Adrenal gland (tissue), 9 donors: ENCODE measurements at regions not wholly inside any gene's neighbourhood (a gene's known extent, or its start where the extent isn't known, plus 50 kb on each side); places are given as distances from the start of the nearest gene placed in this dataset.

ENCODE experiments used
- DNase-seq, 7 donors: peaks; one replicate each; pipeline ENCODE4 v3.0.0-alpha.2; 2019 to 2020
- H3K27ac ChIP-seq, 5 donors: fragments of 200-600 bp; sonication (generic) in 4 of 5; 1 replicate in 3 of 5; 2 replicates in 2 of 5; pipeline versions ENCODE4 v1.5.1 to v1.8.0; 2016 to 2020; ENCODE audit warnings: mild to moderate bottlenecking in 1 of 5
- H3K27me3 ChIP-seq: fragments of 200-600 bp; 2 replicates; pipeline ENCODE4 v1.8.0; 2021
- H3K36me3 ChIP-seq, 2 donors: fragments of 200-600 bp; replicated peaks in 1 of 2; 1 replicate in 1 of 2; 2 replicates in 1 of 2; pipeline versions ENCODE4 v1.5.1 to v1.8.0; 2018 to 2022
- H3K4me1 ChIP-seq, 2 donors: fragments of 200-600 bp; replicated peaks in 1 of 2; 1 replicate in 1 of 2; 2 replicates in 1 of 2; pipeline versions ENCODE4 v1.5.1 to v1.8.0; 2018 to 2021
- H3K4me3 ChIP-seq, 4 donors: fragments of 200-600 bp; sonication (generic) in 3 of 4; one replicate each; pipeline ENCODE4 v1.5.1; 2016 to 2018
- H3K9me3 ChIP-seq, 3 donors: fragments of 200-600 bp; sonication (generic) in 1 of 3; replicated peaks in 1 of 3; 1 replicate in 2 of 3; 2 replicates in 1 of 3; pipeline versions ENCODE4 v1.5.1 to v1.8.0; 2016 to 2021
- CTCF ChIP-seq, 6 experiments: fragments of 450-650 bp in 4 of 6; fragments of 200-600 bp in 2 of 6; sonication (generic) in 1 of 6; IDR thresholded peaks; 1 replicate in 5 of 6; 2 replicates in 1 of 6; pipeline versions ENCODE4 v1.5.1 to v1.8.0; 2016 to 2021; ENCODE audit warnings: antibody characterized with exemption in 6 of 6, mild to moderate bottlenecking in 2 of 6, moderate library complexity in 1 of 6
- POLR2A ChIP-seq, 2 donors: fragments of 450-650 bp; IDR thresholded peaks; one replicate each; pipeline ENCODE4 v1.6.1; 2017; ENCODE audit warnings: antibody characterized with exemption in 2 of 2, mild to moderate bottlenecking in 2 of 2, moderate library complexity in 1 of 2
- WGBS, 4 donors: extraction: QIAGEN DNeasy Blood & Tissue Kit in 2 of 4; methylation state at CpG; one replicate each; pipeline versions ENCODE4 v1.1.5 to v1.1.7; 2013 to 2017; 5-methylcytosine and 5-hydroxymethylcytosine counted together
- intact Hi-C, 2 donors: fragments of 100-400 bp; cut with DNase I; formaldehyde crosslinking; loops; one replicate each; pipeline versions ENCODE4 v1.14.1 to v1.15.0; 2022 to 2023
- donor health status: healthy with polysubstance abuse.
- donor health status: Bipolar disorder and iron deficiency.
- donor health status: DM: yes; HTN: yes; CAD: no.
- donor health status: DM: no; HTN: no; CAD: no.
- donor health status: DM: no; HTN: no; CAD: no.

GRCh38 chr7:80403686-80404241 lies 108.1 kb downstream of the GNAT3 start:
- Histone ChIP-seq H3K27ac (no peak overlapping the region), H3K4me1 (no peaks in the 10 kb centered on the region), H3K9me3 (no peaks in the 10 kb centered on the region), H3K4me3 (no peak overlapping the region), H3K36me3 (no peaks in the 10 kb centered on the region), H3K27me3 (no peaks in the 10 kb centered on the region)
- no peak for DNase-seq
- intact Hi-C loops = no loop called here
- TF ChIP-seq CTCF (IDR thresholded peaks at IDR 0.05) (no peak), POLR2A (IDR thresholded peaks at IDR 0.05) (no peak)
- WGBS, 4 donors = 36 to 56% (median 41%) methylated on average over 1 of the region's 1 CpG

GRCh38 chr7:80401708-80402107 lies 110.2 kb downstream of the GNAT3 start:
- TF ChIP-seq CTCF (IDR thresholded peaks at IDR 0.05) (no peak), POLR2A (IDR thresholded peaks at IDR 0.05) (no peak)
- 83 to 89% (median 87%) methylated on average over 1 of the region's 1 CpG for WGBS, 4 donors

GRCh38 chr7:80393786-80394185 lies 118.1 kb downstream of the GNAT3 start:
- Histone ChIP-seq H3K36me3 (no peaks in the 10 kb centered on the region), H3K9me3 (no peaks in the 10 kb centered on the region), H3K4me1 (peaks cover 0 to 3% of the 10 kb centered on the region in 2 donors), H3K27ac (no peak overlapping the region), H3K27me3 (no peaks in the 10 kb centered on the region), H3K4me3 (no peak overlapping the region)
- 92 to 97% (median 93%) methylated on average over 2 of the region's 2 CpGs for WGBS, 4 donors
- intact Hi-C loops = loop anchor here (10.0 kb wide), 2 partner anchors 299 to 339 kb away; no protein-coding TSS in a partner anchor
- TF ChIP-seq POLR2A (IDR thresholded peaks at IDR 0.05) = no peak
- TF ChIP-seq CTCF (IDR thresholded peaks at IDR 0.05) = no peak
- DNase-seq = no peak

More at GRCh38 chr7:80401708-80402107, 110.2 kb downstream of the GNAT3 start:
- Histone ChIP-seq H3K27me3 (no peaks in the 10 kb centered on the region), H3K36me3 (no peaks in the 10 kb centered on the region), H3K4me3 (no peak overlapping the region), H3K9me3 (no peaks in the 10 kb centered on the region), H3K4me1 (no peaks in the 10 kb centered on the region), H3K27ac (no peak overlapping the region)
- DNase-seq = no peak
- intact Hi-C loops = no loop called here

- Histone ChIP-seq H3K4me1 (peaks cover 0 to 3% of the 10 kb centered on the region in 2 donors), H3K27ac (no peak overlapping the region), H3K27me3 (no peaks in the 10 kb centered on the region), H3K36me3 (no peaks in the 10 kb centered on the region), H3K9me3 (no peaks in the 10 kb centered on the region), H3K4me3 (no peak overlapping the region)
- 74 to 85% (median 78%) methylated on average over 4 of the region's 4 CpGs for WGBS, 4 donors
- intact Hi-C loops = loop anchor here (10.0 kb wide), 2 partner anchors 298 to 338 kb away; no protein-coding TSS in a partner anchor
- DNase-seq = no peak
- TF ChIP-seq CTCF (IDR thresholded peaks at IDR 0.05) = peak; percentile 40 to 81 (median 68)
- TF ChIP-seq POLR2A (IDR thresholded peaks at IDR 0.05) = no peak
Observed at GRCh38 chr7:80392229-80393169, 119.4 kb downstream of the GNAT3 start.
